DOHH2 (cell line): ENCODE measurements at regions not wholly inside any gene's neighbourhood (a gene's known extent, or its start where the extent isn't known, plus 50 kb on each side); places are given as distances from the start of the nearest gene placed in this dataset.
A peak's percentile ranks its signal among the peaks of the same experiment; 100 is the strongest.

Experiments
- H3F3A ChIP-seq: fragments of 200-600 bp; sonication (generic), shearing (Covaris generic); 2 replicates; pipeline ENCODE4 v1.6.0; 2016; ENCODE audit warnings: antibody characterized with exemption, mild to moderate bottlenecking; ENCODE audit not compliant: control insufficient read depth, insufficient read depth
- H3K27ac ChIP-seq: fragments of 200-600 bp; sonication (generic); 2 replicates; pipeline ENCODE4 v1.5.1; 2014; ENCODE audit warnings: low read depth, mild to moderate bottlenecking, low read length, moderate library complexity
- H3K27me3 ChIP-seq: fragments of 200-600 bp; sonication (generic); 2 replicates; pipeline ENCODE4 v1.6.1; 2014; ENCODE audit warnings: mild to moderate bottlenecking, low read length, mixed read lengths; ENCODE audit not compliant: control insufficient read depth
- H3K36me3 ChIP-seq: fragments of 200-600 bp; sonication (generic); 2 replicates; pipeline ENCODE4 v1.6.1; 2014; ENCODE audit warnings: mild to moderate bottlenecking, low read length, moderate library complexity, mixed read lengths; ENCODE audit not compliant: control insufficient read depth
- H3K4me1 ChIP-seq: fragments of 200-600 bp; sonication (generic); 2 replicates; pipeline ENCODE4 v1.6.1; 2014; ENCODE audit warnings: mild to moderate bottlenecking, low read length, mixed read lengths; ENCODE audit not compliant: control insufficient read depth
- H3K4me2 ChIP-seq: fragments of 200-600 bp; sonication (generic); 2 replicates; pipeline ENCODE4 v1.6.0; 2014; ENCODE audit warnings: mild to moderate bottlenecking, low read length, moderate library complexity
- H3K4me3 ChIP-seq: fragments of 200-600 bp; sonication (generic); 2 replicates; pipeline ENCODE4 v1.5.1; 2014; ENCODE audit warnings: mild to moderate bottlenecking, low read length, mixed read lengths
- H3K79me2 ChIP-seq: fragments of 200-600 bp; sonication (generic); 2 replicates; pipeline ENCODE4 v1.6.1; 2014; ENCODE audit warnings: mild to moderate bottlenecking, low read length, mixed read lengths; ENCODE audit not compliant: control insufficient read depth
- H3K9me2 ChIP-seq: fragments of 200-600 bp; sonication (generic); replicated peaks from 2 replicates; pipeline ENCODE4 v1.6.1; 2014; ENCODE audit warnings: mild to moderate bottlenecking, low read length, mixed read lengths; ENCODE audit not compliant: control insufficient read depth
- H3K9me3 ChIP-seq: fragments of 200-600 bp; sonication (generic); 2 replicates; pipeline ENCODE4 v1.6.1; 2014; ENCODE audit warnings: antibody characterized with exemption, low read length, mixed read lengths; ENCODE audit not compliant: control insufficient read depth, insufficient read depth
- H4K20me1 ChIP-seq: fragments of 200-600 bp; sonication (generic); 2 replicates; pipeline ENCODE4 v1.6.0; 2014; ENCODE audit warnings: low read depth, mild to moderate bottlenecking, antibody characterized with exemption, low read length, moderate library complexity; ENCODE audit not compliant: control insufficient read depth, insufficient read depth
- EZH2phosphoT487 ChIP-seq: fragments of 200-600 bp; sonication (generic); IDR thresholded peaks from 2 replicates; pipeline ENCODE4 v1.6.1; 2017; ENCODE audit warnings: borderline replicate concordance, mild to moderate bottlenecking, antibody characterized with exemption, low read length, moderate library complexity, mixed read lengths
- TF ChIP-seq, protein P1 (sequence below): fragments of 200-600 bp; sonication (generic); IDR thresholded peaks from one replicate; pipeline ENCODE4 v1.5.1; 2014; ENCODE audit warnings: antibody characterized with exemption, mild to moderate bottlenecking, low read depth, low read length; ENCODE audit not compliant: poor library complexity, severe bottlenecking

DNA sequence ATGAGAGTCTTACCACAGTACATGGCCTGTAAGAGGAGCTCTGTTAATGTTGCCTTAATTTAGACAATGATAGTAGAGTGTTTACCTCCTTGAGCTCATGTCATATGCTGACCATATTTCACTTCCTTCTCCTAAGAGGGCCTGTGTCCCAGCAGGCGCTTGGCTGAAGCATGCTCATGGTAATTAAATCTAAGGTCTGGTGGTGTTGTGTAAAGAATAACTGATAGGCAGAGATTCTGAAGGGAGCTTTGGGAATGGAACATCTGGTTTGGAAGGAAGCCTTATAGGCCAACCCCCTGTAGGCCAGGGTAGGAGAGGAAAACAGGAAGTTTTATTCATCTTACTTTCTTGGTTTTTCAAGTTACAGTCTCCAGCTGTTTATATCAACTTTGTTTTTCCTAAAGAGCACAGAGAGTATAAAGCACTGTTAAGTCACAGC lies 300.2 kb downstream of the USP46 start:
- Histone ChIP-seq H3K4me3 (no peak overlapping the region), H3K9me2 (no peaks in the 10 kb centered on the region), H4K20me1 (no peaks in the 10 kb centered on the region), H3K79me2 (no peaks in the 10 kb centered on the region), H3F3A (no peaks in the 10 kb centered on the region; the same call in 1 of the 2 replicates), H3K9me3 (peaks cover 4% of the 10 kb centered on the region; the same call in 1 of the 2 replicates), H3K27me3 (no peaks in the 10 kb centered on the region), H3K27ac (peak overlapping the region; percentile 25), H3K4me1 (peaks cover 76% of the 10 kb centered on the region), H3K4me2 (peak overlapping the region; percentile 12; the same call in 1 of the 2 replicates), H3K36me3 (peaks cover 8% of the 10 kb centered on the region)
- TF ChIP-seq EZH2phosphoT487: no peak
- TF ChIP-seq, protein P1, sequence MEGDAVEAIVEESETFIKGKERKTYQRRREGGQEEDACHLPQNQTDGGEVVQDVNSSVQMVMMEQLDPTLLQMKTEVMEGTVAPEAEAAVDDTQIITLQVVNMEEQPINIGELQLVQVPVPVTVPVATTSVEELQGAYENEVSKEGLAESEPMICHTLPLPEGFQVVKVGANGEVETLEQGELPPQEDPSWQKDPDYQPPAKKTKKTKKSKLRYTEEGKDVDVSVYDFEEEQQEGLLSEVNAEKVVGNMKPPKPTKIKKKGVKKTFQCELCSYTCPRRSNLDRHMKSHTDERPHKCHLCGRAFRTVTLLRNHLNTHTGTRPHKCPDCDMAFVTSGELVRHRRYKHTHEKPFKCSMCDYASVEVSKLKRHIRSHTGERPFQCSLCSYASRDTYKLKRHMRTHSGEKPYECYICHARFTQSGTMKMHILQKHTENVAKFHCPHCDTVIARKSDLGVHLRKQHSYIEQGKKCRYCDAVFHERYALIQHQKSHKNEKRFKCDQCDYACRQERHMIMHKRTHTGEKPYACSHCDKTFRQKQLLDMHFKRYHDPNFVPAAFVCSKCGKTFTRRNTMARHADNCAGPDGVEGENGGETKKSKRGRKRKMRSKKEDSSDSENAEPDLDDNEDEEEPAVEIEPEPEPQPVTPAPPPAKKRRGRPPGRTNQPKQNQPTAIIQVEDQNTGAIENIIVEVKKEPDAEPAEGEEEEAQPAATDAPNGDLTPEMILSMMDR: no peak

DNA sequence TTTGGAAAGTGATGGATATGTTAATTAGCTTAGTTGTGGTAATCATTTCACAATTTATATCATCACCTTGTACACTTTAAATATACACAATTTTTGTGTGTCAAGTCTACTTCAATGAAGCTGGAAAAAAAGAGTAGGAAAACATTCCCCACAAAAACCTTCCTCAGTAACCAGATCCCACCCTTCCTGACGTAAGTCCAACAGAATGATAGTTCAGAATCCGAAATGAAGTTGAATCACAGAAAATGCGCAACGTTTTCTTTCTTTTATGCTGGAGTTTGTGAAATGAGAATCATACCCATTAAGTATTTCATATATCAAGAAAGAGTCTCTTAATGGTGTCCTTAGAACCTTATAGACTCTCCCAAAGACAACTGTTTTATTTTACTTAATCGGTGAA lies 292.9 kb downstream of the USP46 start:
- H3K4me2 ChIP-seq: no peak overlapping the region
- H3K27me3 ChIP-seq: no peaks in the 10 kb centered on the region
- H3K9me2 ChIP-seq: no peaks in the 10 kb centered on the region
- peaks cover 68% of the 10 kb centered on the region for H3K4me1 ChIP-seq
- H4K20me1 ChIP-seq: no peaks in the 10 kb centered on the region
- peaks cover 21% of the 10 kb centered on the region for H3F3A ChIP-seq
- no peak overlapping the region for H3K4me3 ChIP-seq
- no peaks in the 10 kb centered on the region for H3K79me2 ChIP-seq
- H3K9me3 ChIP-seq: no peaks in the 10 kb centered on the region
- H3K36me3 ChIP-seq: 0 out of 2 replicates have a peak, but pooled peaks cover 5% of the 10 kb centered on the region
- TF ChIP-seq, protein P1: no peak
- no peak for TF ChIP-seq EZH2phosphoT487
- H3K27ac ChIP-seq: no peak overlapping the region

DNA sequence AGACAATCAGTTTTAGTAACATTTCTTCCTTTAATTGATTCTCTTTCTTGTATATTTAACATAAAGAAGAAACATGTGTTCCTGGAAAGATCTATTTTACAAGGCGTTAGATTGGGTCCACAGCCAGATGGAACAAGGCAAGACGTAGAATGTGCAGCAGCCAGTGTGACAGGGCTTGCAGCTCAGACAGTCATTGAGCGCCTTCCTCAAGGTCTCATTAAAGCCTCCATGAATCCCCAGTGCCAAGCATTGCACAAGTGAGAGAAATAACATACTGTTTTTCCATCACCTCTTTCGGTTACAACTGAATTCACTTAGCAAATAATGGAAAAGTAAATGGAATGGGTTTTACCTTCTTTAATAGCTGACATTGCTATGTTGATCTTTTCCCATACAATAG lies 292.5 kb downstream of the USP46 start:
- Histone ChIP-seq H3K27me3 (no peaks in the 10 kb centered on the region), H3K4me1 (peaks cover 72% of the 10 kb centered on the region), H3K9me2 (no peaks in the 10 kb centered on the region), H3K79me2 (no peaks in the 10 kb centered on the region), H3F3A (peaks cover 26% of the 10 kb centered on the region), H3K4me3 (no peak overlapping the region), H3K36me3 (0 out of 2 replicates have a peak, but pooled peaks cover 5% of the 10 kb centered on the region), H3K27ac (peak overlapping the region; percentile 98), H3K4me2 (no peak overlapping the region; the same call in 1 of the 2 replicates), H3K9me3 (no peaks in the 10 kb centered on the region), H4K20me1 (no peaks in the 10 kb centered on the region)
- TF ChIP-seq EZH2phosphoT487: no peak
- TF ChIP-seq, protein P1: no peak
